DOHH2 (cell line): ENCODE measurements at regions not wholly inside any gene's neighbourhood (a gene's known extent, or its start where the extent isn't known, plus 50 kb on each side); places are given as distances from the start of the nearest gene placed in this dataset.

ENCODE experiments used
- H3F3A ChIP-seq: fragments of 200-600 bp; sonication (generic), shearing (Covaris generic); 2 replicates; pipeline ENCODE4 v1.6.0; 2016; ENCODE audit warnings: antibody characterized with exemption, mild to moderate bottlenecking; ENCODE audit not compliant: control insufficient read depth, insufficient read depth
- H3K27ac ChIP-seq: fragments of 200-600 bp; sonication (generic); 2 replicates; pipeline ENCODE4 v1.5.1; 2014; ENCODE audit warnings: low read depth, mild to moderate bottlenecking, low read length, moderate library complexity
- H3K27me3 ChIP-seq: fragments of 200-600 bp; sonication (generic); 2 replicates; pipeline ENCODE4 v1.6.1; 2014; ENCODE audit warnings: mild to moderate bottlenecking, low read length, mixed read lengths; ENCODE audit not compliant: control insufficient read depth
- H3K36me3 ChIP-seq: fragments of 200-600 bp; sonication (generic); 2 replicates; pipeline ENCODE4 v1.6.1; 2014; ENCODE audit warnings: mild to moderate bottlenecking, low read length, moderate library complexity, mixed read lengths; ENCODE audit not compliant: control insufficient read depth
- H3K4me1 ChIP-seq: fragments of 200-600 bp; sonication (generic); 2 replicates; pipeline ENCODE4 v1.6.1; 2014; ENCODE audit warnings: mild to moderate bottlenecking, low read length, mixed read lengths; ENCODE audit not compliant: control insufficient read depth
- H3K4me2 ChIP-seq: fragments of 200-600 bp; sonication (generic); 2 replicates; pipeline ENCODE4 v1.6.0; 2014; ENCODE audit warnings: mild to moderate bottlenecking, low read length, moderate library complexity
- H3K4me3 ChIP-seq: fragments of 200-600 bp; sonication (generic); 2 replicates; pipeline ENCODE4 v1.5.1; 2014; ENCODE audit warnings: mild to moderate bottlenecking, low read length, mixed read lengths
- H3K79me2 ChIP-seq: fragments of 200-600 bp; sonication (generic); 2 replicates; pipeline ENCODE4 v1.6.1; 2014; ENCODE audit warnings: mild to moderate bottlenecking, low read length, mixed read lengths; ENCODE audit not compliant: control insufficient read depth
- H3K9me2 ChIP-seq: fragments of 200-600 bp; sonication (generic); replicated peaks from 2 replicates; pipeline ENCODE4 v1.6.1; 2014; ENCODE audit warnings: mild to moderate bottlenecking, low read length, mixed read lengths; ENCODE audit not compliant: control insufficient read depth
- H3K9me3 ChIP-seq: fragments of 200-600 bp; sonication (generic); 2 replicates; pipeline ENCODE4 v1.6.1; 2014; ENCODE audit warnings: antibody characterized with exemption, low read length, mixed read lengths; ENCODE audit not compliant: control insufficient read depth, insufficient read depth
- H4K20me1 ChIP-seq: fragments of 200-600 bp; sonication (generic); 2 replicates; pipeline ENCODE4 v1.6.0; 2014; ENCODE audit warnings: low read depth, mild to moderate bottlenecking, antibody characterized with exemption, low read length, moderate library complexity; ENCODE audit not compliant: control insufficient read depth, insufficient read depth
- EZH2phosphoT487 ChIP-seq: fragments of 200-600 bp; sonication (generic); IDR thresholded peaks from 2 replicates; pipeline ENCODE4 v1.6.1; 2017; ENCODE audit warnings: borderline replicate concordance, mild to moderate bottlenecking, antibody characterized with exemption, low read length, moderate library complexity, mixed read lengths
- TF ChIP-seq, protein P1 (sequence below): fragments of 200-600 bp; sonication (generic); IDR thresholded peaks from one replicate; pipeline ENCODE4 v1.5.1; 2014; ENCODE audit warnings: antibody characterized with exemption, mild to moderate bottlenecking, low read depth, low read length; ENCODE audit not compliant: poor library complexity, severe bottlenecking

DNA sequence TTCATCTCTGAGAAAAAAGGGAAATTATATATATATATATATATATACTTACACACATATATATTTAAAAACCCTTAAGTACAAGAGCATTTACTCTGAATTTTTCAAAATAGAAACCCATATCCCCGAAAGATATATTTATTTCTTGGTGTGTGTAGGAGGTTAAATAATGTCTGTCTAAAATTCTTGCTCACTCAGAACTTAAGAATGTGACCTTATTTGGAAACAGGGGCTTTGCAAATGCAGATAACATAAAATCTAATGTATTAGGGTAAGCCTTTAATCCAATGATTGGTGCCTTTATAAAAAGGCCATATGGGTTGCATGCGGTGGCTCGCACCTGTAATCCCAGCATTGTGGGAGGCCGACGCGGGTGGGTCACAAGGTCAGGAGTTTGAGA lies 517.3 kb upstream of the TLE4 start:
- TF ChIP-seq, protein P1, sequence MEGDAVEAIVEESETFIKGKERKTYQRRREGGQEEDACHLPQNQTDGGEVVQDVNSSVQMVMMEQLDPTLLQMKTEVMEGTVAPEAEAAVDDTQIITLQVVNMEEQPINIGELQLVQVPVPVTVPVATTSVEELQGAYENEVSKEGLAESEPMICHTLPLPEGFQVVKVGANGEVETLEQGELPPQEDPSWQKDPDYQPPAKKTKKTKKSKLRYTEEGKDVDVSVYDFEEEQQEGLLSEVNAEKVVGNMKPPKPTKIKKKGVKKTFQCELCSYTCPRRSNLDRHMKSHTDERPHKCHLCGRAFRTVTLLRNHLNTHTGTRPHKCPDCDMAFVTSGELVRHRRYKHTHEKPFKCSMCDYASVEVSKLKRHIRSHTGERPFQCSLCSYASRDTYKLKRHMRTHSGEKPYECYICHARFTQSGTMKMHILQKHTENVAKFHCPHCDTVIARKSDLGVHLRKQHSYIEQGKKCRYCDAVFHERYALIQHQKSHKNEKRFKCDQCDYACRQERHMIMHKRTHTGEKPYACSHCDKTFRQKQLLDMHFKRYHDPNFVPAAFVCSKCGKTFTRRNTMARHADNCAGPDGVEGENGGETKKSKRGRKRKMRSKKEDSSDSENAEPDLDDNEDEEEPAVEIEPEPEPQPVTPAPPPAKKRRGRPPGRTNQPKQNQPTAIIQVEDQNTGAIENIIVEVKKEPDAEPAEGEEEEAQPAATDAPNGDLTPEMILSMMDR: no peak
- no peak for TF ChIP-seq EZH2phosphoT487
- no peaks in the 10 kb centered on the region for H3F3A ChIP-seq
- H4K20me1 ChIP-seq: no peaks in the 10 kb centered on the region
- no peaks in the 10 kb centered on the region for H3K9me3 ChIP-seq
- H3K27me3 ChIP-seq: no peaks in the 10 kb centered on the region
- H3K36me3 ChIP-seq: no peaks in the 10 kb centered on the region
- H3K79me2 ChIP-seq: no peaks in the 10 kb centered on the region
- H3K4me1 ChIP-seq: no peaks in the 10 kb centered on the region
- no peak overlapping the region for H3K4me2 ChIP-seq
- H3K9me2 ChIP-seq: no peaks in the 10 kb centered on the region
- no peak overlapping the region for H3K4me3 ChIP-seq
- H3K27ac ChIP-seq: no peak overlapping the region

DNA sequence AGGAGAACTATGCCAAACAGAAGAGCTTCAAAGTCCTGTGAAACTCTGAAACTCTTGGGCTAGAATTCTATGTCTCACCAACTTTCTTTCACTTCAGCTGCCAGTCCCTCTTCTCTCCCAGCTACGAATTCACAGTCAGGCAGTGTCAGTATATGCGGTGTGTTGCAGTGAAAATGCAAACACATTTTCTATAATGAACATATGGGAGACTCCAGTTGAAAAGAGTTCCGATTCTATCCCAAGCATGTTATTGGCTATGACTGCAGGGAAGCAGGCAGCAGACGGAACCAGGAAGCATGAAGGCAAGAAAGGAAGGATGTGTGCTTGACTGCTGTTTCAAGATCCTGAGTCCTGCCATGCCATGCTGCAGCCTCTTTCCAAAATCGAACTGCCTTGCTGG lies 515.7 kb upstream of the TLE4 start:
- Histone ChIP-seq H3K36me3 (no peaks in the 10 kb centered on the region), H3K4me1 (no peaks in the 10 kb centered on the region), H3K79me2 (no peaks in the 10 kb centered on the region), H3K4me3 (no peak overlapping the region), H3K9me2 (no peaks in the 10 kb centered on the region), H3K4me2 (no peak overlapping the region), H3F3A (no peaks in the 10 kb centered on the region), H3K27ac (no peak overlapping the region), H4K20me1 (no peaks in the 10 kb centered on the region), H3K27me3 (no peaks in the 10 kb centered on the region), H3K9me3 (no peaks in the 10 kb centered on the region)
- TF ChIP-seq EZH2phosphoT487: no peak
- TF ChIP-seq, protein P1: no peak

DNA sequence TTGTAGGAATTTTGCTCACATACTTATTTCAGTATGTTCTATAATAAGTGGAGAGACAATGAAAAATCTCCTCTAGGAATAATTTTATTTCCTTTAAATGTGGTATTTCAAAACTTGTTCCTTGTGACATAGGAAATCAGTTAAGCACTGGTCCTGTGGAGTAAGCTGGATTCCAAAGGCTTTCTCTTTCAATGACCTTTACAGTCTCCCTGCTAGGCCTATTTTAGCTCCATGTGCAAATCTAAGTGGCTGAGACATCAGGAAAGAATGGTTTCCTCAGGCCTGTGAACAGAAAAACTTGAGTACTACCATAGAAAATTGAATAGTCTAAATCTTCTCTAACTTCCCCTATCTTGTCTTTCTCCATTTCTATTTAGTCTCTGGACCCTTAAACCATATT lies 514.2 kb upstream of the TLE4 start:
- Histone ChIP-seq H3K9me2 (no peaks in the 10 kb centered on the region), H3K4me3 (no peak overlapping the region), H4K20me1 (no peaks in the 10 kb centered on the region), H3K4me1 (no peaks in the 10 kb centered on the region), H3K27me3 (no peaks in the 10 kb centered on the region), H3K36me3 (no peaks in the 10 kb centered on the region), H3K4me2 (no peak overlapping the region), H3K79me2 (no peaks in the 10 kb centered on the region), H3F3A (no peaks in the 10 kb centered on the region), H3K27ac (no peak overlapping the region), H3K9me3 (no peaks in the 10 kb centered on the region)
- TF ChIP-seq, protein P1: no peak

DNA sequence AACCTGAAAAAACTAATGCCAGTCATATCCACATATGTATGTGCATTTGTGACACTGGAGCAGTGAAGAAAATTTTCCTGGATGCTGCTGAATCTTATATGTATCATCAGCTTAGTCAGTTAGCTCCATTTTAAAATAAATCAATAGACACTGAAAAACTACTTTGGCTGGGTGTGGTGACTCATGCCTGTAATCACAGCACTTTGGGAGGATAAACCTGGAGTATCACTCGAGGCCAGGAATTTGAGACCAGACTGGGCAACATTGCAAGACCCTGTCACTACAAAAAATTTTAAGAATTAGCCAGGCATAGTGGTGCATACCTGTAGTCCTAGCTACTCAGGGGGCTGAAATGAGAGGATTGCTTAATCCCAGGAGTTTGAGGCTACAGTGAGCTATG lies 511.0 kb upstream of the TLE4 start:
- no peaks in the 10 kb centered on the region for H3K9me3 ChIP-seq
- H3K9me2 ChIP-seq: no peaks in the 10 kb centered on the region
- no peaks in the 10 kb centered on the region for H3K79me2 ChIP-seq
- H3K27me3 ChIP-seq: no peaks in the 10 kb centered on the region
- no peaks in the 10 kb centered on the region for H3K36me3 ChIP-seq
- H3K4me2 ChIP-seq: no peak overlapping the region
- H3F3A ChIP-seq: no peaks in the 10 kb centered on the region
- no peak overlapping the region for H3K4me3 ChIP-seq
- no peaks in the 10 kb centered on the region for H3K4me1 ChIP-seq
- H3K27ac ChIP-seq: no peak overlapping the region
- H4K20me1 ChIP-seq: no peaks in the 10 kb centered on the region
- TF ChIP-seq, protein P1: no peak
- no peak for TF ChIP-seq EZH2phosphoT487
